Gastroesophageal sphincter (tissue), 4 donors: ENCODE measurements at regions not wholly inside any gene's neighbourhood (a gene's known extent, or its start where the extent isn't known, plus 50 kb on each side); places are given as distances from the start of the nearest gene placed in this dataset.

Experiments
- ATAC-seq: fragments of 150-250 bp; one replicate; pipeline ENCODE4 v1.9.1; 2016; ENCODE audit warnings: mild to moderate bottlenecking, moderate library complexity
- H3K27ac ChIP-seq, 4 donors: fragments of 200-600 bp; sonication (generic) in 3 of 4; 1 replicate in 3 of 4; 2 replicates in 1 of 4; pipeline ENCODE4 v1.5.1; 2016 to 2019
- H3K27me3 ChIP-seq: fragments of 200-600 bp; sonication (generic); one replicate; pipeline ENCODE4 v1.5.1; 2019
- H3K36me3 ChIP-seq, 2 donors: fragments of 200-600 bp; sonication (generic); one replicate each; pipeline ENCODE4 v1.5.1; 2019; ENCODE audit warnings: control low read depth in 1 of 2
- H3K4me1 ChIP-seq, 3 donors: fragments of 200-600 bp; sonication (generic); 1 replicate in 2 of 3; 2 replicates in 1 of 3; pipeline ENCODE4 v1.5.1; 2016 to 2019; ENCODE audit warnings: control low read depth in 2 of 3
- H3K4me3 ChIP-seq, 2 donors: fragments of 200-600 bp; sonication (generic); one replicate each; pipeline ENCODE4 v1.5.1; 2019; ENCODE audit warnings: mild to moderate bottlenecking in 1 of 2, moderate library complexity in 1 of 2
- H3K9me3 ChIP-seq, 3 donors: fragments of 200-600 bp; sonication (generic); one replicate each; pipeline ENCODE4 v1.5.1; 2017 to 2019; ENCODE audit warnings: control low read depth in 2 of 3
- EP300 ChIP-seq: sonication (generic); formaldehyde crosslinking; IDR thresholded peaks from one replicate; pipeline ENCODE4 v1.6.1; 2017; ENCODE audit warnings: antibody characterized with exemption, mild to moderate bottlenecking
- POLR2A ChIP-seq, 2 donors: fragments of 450-650 bp; IDR thresholded peaks; one replicate each; pipeline ENCODE4 v1.6.1; 2017; ENCODE audit warnings: antibody characterized with exemption in 2 of 2, mild to moderate bottlenecking in 2 of 2, moderate library complexity in 1 of 2
- POLR2AphosphoS5 ChIP-seq: sonication (generic); formaldehyde crosslinking; IDR thresholded peaks from one replicate; pipeline ENCODE4 v1.6.1; 2017; ENCODE audit warnings: antibody characterized with exemption
- WGBS, 2 donors: methylation state at CpG; one replicate each; pipeline ENCODE4 v1.1.5; 2018; ENCODE audit warnings: low coverage in 1 of 2; 5-methylcytosine and 5-hydroxymethylcytosine counted together
- TF ChIP-seq, protein P1 (sequence below), 4 experiments: fragments of 200-600 bp in 2 of 4; fragments of 450-650 bp in 2 of 4; sonication (generic) in 1 of 4; IDR thresholded peaks; one replicate each; pipeline ENCODE4 v1.5.1; 2017 to 2019; ENCODE audit warnings: antibody characterized with exemption in 4 of 4, mild to moderate bottlenecking in 2 of 4, moderate library complexity in 2 of 4

DNA sequence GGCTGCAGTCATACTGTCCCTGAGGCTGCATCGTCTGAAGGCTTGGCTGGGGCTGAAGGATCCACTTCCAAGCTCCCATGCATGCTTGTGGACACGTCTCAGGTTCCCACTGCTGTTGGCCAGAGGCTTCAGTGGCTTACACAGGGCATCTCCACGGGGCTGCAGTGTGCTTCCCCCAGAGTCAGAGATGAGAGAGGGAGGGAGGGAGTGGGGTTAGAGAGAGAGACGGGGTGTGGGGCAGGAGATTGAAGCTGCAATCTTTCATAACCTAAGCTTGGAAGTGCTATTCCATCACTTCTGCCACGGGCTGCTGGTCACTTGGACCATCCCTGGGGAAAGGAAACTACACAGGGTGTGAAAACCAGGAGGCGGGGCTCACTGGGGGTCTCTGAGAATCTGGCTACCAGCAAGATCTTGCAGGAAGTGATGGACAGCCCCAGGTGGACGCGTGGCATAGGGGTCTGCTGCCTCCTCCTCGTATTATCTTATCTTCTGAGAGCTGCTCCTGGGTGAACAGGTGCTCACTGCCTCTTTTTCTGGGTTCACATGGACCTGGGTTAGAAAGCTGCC lies 63.0 kb upstream of the MYEOV start:
- H3K4me3 ChIP-seq: no peak overlapping the region
- H3K4me1 ChIP-seq: no peaks in the 10 kb centered on the region
- no peaks in the 10 kb centered on the region for H3K36me3 ChIP-seq
- H3K27me3 ChIP-seq: peaks cover 28% of the 10 kb centered on the region
- no peak for ATAC-seq
- no peak overlapping the region for H3K27ac ChIP-seq
- WGBS, 2 donors: 68 to 100% methylated on average over 1 to 8 of the region's 9 CpGs
- TF ChIP-seq, protein P1, sequence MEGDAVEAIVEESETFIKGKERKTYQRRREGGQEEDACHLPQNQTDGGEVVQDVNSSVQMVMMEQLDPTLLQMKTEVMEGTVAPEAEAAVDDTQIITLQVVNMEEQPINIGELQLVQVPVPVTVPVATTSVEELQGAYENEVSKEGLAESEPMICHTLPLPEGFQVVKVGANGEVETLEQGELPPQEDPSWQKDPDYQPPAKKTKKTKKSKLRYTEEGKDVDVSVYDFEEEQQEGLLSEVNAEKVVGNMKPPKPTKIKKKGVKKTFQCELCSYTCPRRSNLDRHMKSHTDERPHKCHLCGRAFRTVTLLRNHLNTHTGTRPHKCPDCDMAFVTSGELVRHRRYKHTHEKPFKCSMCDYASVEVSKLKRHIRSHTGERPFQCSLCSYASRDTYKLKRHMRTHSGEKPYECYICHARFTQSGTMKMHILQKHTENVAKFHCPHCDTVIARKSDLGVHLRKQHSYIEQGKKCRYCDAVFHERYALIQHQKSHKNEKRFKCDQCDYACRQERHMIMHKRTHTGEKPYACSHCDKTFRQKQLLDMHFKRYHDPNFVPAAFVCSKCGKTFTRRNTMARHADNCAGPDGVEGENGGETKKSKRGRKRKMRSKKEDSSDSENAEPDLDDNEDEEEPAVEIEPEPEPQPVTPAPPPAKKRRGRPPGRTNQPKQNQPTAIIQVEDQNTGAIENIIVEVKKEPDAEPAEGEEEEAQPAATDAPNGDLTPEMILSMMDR (IDR thresholded peaks at IDR 0.05): no peak
- TF ChIP-seq POLR2AphosphoS5: no peak
- no peak for TF ChIP-seq EP300
- TF ChIP-seq POLR2A (IDR thresholded peaks at IDR 0.05): no peak
- peaks cover 0 to 4% (median 0%) of the 10 kb centered on the region in 3 donors for H3K9me3 ChIP-seq

DNA sequence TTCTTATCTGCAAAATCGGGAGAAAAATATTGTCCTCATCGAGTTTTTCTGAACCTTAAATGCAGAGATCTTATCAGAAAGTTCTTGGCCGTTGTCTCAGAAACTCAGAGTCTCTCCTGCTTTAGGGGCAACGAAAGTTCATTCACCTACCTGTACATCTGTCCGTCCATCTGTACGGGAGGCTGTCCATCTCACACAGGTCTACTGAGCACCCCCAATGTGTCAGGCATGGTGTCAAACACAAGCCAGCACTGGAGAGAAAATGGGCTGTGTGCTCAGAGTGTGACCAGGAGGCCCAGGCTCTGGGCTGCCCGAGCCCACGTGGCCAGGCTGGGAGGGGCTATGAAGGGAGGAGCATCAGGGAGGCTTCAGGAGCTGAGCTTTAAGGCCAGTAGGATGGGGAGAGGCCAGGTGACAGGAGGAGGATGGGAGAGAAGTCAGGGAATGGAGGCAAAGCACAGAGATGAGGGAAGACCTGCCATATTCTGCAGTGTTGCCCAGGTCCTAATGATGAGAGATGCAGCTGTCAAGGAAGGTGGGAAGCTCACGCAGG lies 62.4 kb upstream of the MYEOV start:
- H3K4me3 ChIP-seq: no peak overlapping the region
- no peak for ATAC-seq
- H3K36me3 ChIP-seq: no peaks in the 10 kb centered on the region
- no peaks in the 10 kb centered on the region for H3K4me1 ChIP-seq
- H3K27me3 ChIP-seq: peaks cover 28% of the 10 kb centered on the region
- no peak overlapping the region for H3K27ac ChIP-seq
- TF ChIP-seq POLR2AphosphoS5 (no peak), EP300 (no peak)
- no peaks in the 10 kb centered on the region for H3K9me3 ChIP-seq
- 42 to 75% methylated on average over 3 to 8 of the region's 9 CpGs for WGBS, 2 donors

DNA sequence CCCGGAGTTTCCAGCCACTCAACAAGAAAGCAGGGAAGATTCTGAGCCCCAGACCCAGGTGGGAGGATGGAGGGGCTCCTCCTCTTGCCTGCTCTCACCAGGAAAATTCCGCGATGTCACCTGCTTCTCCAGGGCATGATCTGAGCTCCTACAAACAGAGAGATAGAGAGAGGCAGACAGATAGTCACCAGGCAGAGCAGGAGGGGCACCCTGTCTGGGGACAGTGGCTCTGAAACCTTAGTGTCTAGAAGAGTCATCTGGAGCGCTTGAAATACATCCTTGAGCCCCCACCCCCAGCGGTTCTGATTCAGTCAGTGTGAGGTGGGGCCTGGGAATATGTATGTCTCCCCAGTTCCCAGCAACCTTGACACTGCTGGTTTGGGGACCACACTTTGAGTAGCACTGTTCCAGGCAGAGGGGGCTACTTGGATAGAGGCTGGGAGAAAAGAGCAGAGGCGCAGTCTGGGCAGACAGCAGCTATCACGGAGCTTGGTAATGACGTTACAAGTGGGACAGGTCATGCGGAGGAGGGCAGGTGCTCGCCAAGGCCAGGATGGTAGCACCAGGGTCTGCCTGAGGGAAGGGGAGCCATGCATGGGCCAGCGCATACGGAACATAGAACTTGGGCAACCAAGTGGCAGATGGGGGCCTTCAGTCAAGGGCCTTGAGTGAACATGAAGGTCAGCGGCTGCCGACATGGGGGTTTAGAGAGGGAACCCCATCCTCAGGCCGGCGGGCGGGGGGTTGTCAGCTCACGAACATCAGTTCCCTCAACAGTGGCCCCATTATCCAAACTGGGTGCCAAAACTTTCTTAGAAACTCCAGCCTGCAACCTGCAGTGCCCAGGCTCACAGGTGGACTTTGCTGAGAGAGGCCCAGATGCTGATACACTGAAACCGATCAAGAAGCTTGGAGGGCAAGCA lies 60.9 kb upstream of the MYEOV start:
- WGBS, 2 donors: 88% methylated on average over 3 of the region's 19 CpGs; no CpG with 5 or more reads in 1 of the 2 donors
- H3K9me3 ChIP-seq: no peaks in the 10 kb centered on the region
- H3K4me3 ChIP-seq: no peak overlapping the region
- no peaks in the 10 kb centered on the region for H3K4me1 ChIP-seq
- ATAC-seq: no peak
- no peak overlapping the region for H3K27ac ChIP-seq
- no peaks in the 10 kb centered on the region for H3K36me3 ChIP-seq
- TF ChIP-seq EP300 (no peak), POLR2AphosphoS5 (no peak), POLR2A (IDR thresholded peaks at IDR 0.05) (no peak)
- TF ChIP-seq, protein P1 (IDR thresholded peaks at IDR 0.05): no peak
- H3K27me3 ChIP-seq: peaks cover 28% of the 10 kb centered on the region

DNA sequence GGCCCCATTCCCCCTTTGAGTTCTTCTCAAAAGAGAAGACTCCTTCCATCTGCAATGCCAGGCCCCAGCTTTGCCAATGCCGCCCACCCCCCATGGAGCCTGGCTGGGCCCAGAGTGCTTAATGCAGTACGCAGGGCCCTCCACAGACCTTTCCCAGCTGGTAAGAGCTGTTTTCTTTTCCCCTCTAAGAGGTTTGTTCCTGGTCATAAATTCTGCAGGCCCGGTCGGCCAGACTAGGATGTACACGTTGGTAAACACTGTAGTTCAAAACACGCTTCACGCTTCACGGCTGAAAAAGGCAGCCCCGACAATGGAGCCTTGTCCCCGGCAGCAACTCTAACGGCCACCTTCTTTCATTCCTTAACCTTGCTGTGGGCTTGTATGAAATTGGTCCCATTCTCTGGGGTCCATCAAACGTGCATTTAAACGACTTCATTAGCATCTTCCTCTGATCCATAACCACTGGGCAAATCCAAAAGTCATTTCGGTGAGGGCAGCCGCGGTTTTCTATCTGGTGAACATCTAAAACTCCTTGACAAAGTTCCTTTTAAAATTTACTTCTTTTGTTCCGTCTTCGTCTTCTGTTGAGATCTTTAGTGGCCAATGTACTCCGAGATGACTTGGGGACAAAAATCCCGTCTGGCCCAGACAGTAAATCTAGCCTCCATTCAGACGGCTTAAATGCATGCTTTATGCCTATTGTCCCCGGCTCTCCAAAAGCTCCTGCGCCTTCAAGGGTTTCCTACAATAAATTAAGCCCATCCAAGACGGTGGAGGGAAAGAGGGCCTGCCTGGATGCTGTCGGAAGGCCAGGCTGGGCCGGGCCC lies 60.0 kb upstream of the MYEOV start:
- no peak for ATAC-seq
- WGBS, 2 donors: 93 to 95% methylated on average over 11 to 14 of the region's 26 CpGs
- H3K27me3 ChIP-seq: peaks cover 21% of the 10 kb centered on the region
- no peak overlapping the region for H3K4me3 ChIP-seq
- no peaks in the 10 kb centered on the region for H3K9me3 ChIP-seq
- H3K27ac ChIP-seq: no peak overlapping the region
- no peaks in the 10 kb centered on the region for H3K36me3 ChIP-seq
- TF ChIP-seq POLR2A (IDR thresholded peaks at IDR 0.05): no peak
- no peak for TF ChIP-seq EP300
- TF ChIP-seq POLR2AphosphoS5: no peak
- TF ChIP-seq, protein P1 (IDR thresholded peaks at IDR 0.05): no peak
- H3K4me1 ChIP-seq: no peaks in the 10 kb centered on the region
